GM21423 (cell line): ENCODE measurements at regions not wholly inside any gene's neighbourhood (a gene's known extent, or its start where the extent isn't known, plus 50 kb on each side); places are given as distances from the start of the nearest gene placed in this dataset.
"Not testable (repeated sequence)": the region's sequence is repeated elsewhere in the genome, so short reads cannot be mapped to it uniquely, and the experiment has no call there.

Source experiments
- ATAC-seq: cut with Tn5 transposase; IDR thresholded peaks from one replicate; pipeline ENCODE4 v1.9.1; 2021; ENCODE audit warnings: mild to moderate bottlenecking, moderate library complexity; ENCODE audit not compliant: unreplicated experiment

GRCh38 chr5:82586181-82586580, 308.0 kb upstream of the RPS23 start:
- ATAC-seq, result no peak

- no peak for ATAC-seq
Observed at GRCh38 chr5:82584631-82585030, 306.5 kb upstream of the RPS23 start.

GRCh38 chr5:82583331-82583730, 305.2 kb upstream of the RPS23 start:
- ATAC-seq, result not testable (repeated sequence)

GRCh38 chr5:82564963-82565362, 286.8 kb upstream of the RPS23 start:
- no peak for ATAC-seq

- ATAC-seq, result no peak
Observed at GRCh38 chr5:82563745-82564144, 285.6 kb upstream of the RPS23 start.

- no peak for ATAC-seq
Observed at GRCh38 chr5:82562696-82563240, 284.6 kb upstream of the RPS23 start.

- ATAC-seq, result no peak
Observed at GRCh38 chr5:82561797-82562196, 283.6 kb upstream of the RPS23 start.

- no peak for ATAC-seq
Observed at GRCh38 chr5:82560969-82561368, 282.8 kb upstream of the RPS23 start.

- no peak for ATAC-seq
Observed at GRCh38 chr5:82560561-82560960, 282.4 kb upstream of the RPS23 start.

GRCh38 chr5:82551840-82552385, 273.8 kb upstream of the RPS23 start:
- ATAC-seq, result no peak

GRCh38 chr5:82551192-82551591, 273.0 kb upstream of the RPS23 start:
- no peak for ATAC-seq

- ATAC-seq, result no peak
Observed at GRCh38 chr5:82549263-82549662, 271.1 kb upstream of the RPS23 start.

GRCh38 chr5:82544004-82544403, 265.9 kb upstream of the RPS23 start:
- ATAC-seq, result no peak

GRCh38 chr5:82540301-82540700, 262.1 kb upstream of the RPS23 start:
- ATAC-seq, result no peak

- no peak for ATAC-seq
Observed at GRCh38 chr5:82538339-82539034, 260.3 kb upstream of the RPS23 start.

GRCh38 chr5:82537687-82538306, 259.6 kb upstream of the RPS23 start:
- ATAC-seq, result no peak

GRCh38 chr5:82534986-82535385, 256.8 kb upstream of the RPS23 start:
- no peak for ATAC-seq

GRCh38 chr5:82532075-82532474, 253.9 kb upstream of the RPS23 start:
- ATAC-seq, result not testable (repeated sequence)

- no peak for ATAC-seq
Observed at GRCh38 chr5:82526540-82526939, 248.4 kb upstream of the RPS23 start.

GRCh38 chr5:82525626-82526025, 247.5 kb upstream of the RPS23 start:
- ATAC-seq, result no peak

- ATAC-seq, result no peak
Observed at GRCh38 chr5:82523633-82524032, 245.5 kb upstream of the RPS23 start.

- no peak for ATAC-seq
Observed at GRCh38 chr5:82522897-82523296, 244.7 kb upstream of the RPS23 start.
